PFSK-1 (cell line): ENCODE measurements at regions not wholly inside any gene's neighbourhood (a gene's known extent, or its start where the extent isn't known, plus 50 kb on each side); places are given as distances from the start of the nearest gene placed in this dataset.

Source experiments
- FOXP2 ChIP-seq: optimal IDR thresholded peaks from 2 replicates; pipeline ENCODE3; 2011; ENCODE audit warnings: borderline replicate concordance, control low read depth, inconsistent platforms; ENCODE audit not compliant: insufficient read depth; ENCODE audit errors: extremely low read length, extremely low read depth
- POLR2AphosphoS5 ChIP-seq: IDR thresholded peaks from 2 replicates; pipeline ENCODE4 v1.6.1; 2012; ENCODE audit warnings: low read depth, mild to moderate bottlenecking, control low read depth, low read length, moderate library complexity
- REST ChIP-seq, 2 experiments: IDR thresholded peaks; 2 replicates each; pipeline versions ENCODE4 v1.6.1 to v1.8.0; 2011 to 2012; ENCODE audit warnings: low read depth in 2 of 2, low read length in 2 of 2, control low read depth in 1 of 2, inconsistent platforms in 1 of 2, mild to moderate bottlenecking in 1 of 2, moderate library complexity in 1 of 2; ENCODE audit not compliant: insufficient read depth in 1 of 2
- SIN3A ChIP-seq: IDR thresholded peaks from 2 replicates; pipeline ENCODE4 v1.6.1; 2012; ENCODE audit warnings: mild to moderate bottlenecking, low read length, moderate library complexity, borderline replicate concordance; ENCODE audit not compliant: insufficient read depth
- TAF1 ChIP-seq: IDR thresholded peaks from 2 replicates; pipeline ENCODE4 v1.6.1; 2012; ENCODE audit warnings: low read length, control low read depth, borderline replicate concordance; ENCODE audit not compliant: insufficient read depth

- TF ChIP-seq FOXP2 (no peak), TAF1 (no peak)
Observed at GRCh38 chr10:62651341-62651740, 153.2 kb upstream of the ADO start.

- TF ChIP-seq SIN3A (no peak), TAF1 (no peak), POLR2AphosphoS5 (no peak), REST (IDR thresholded peaks at IDR 0.05; ENCODE audit: insufficient read depth in 1 of 2, low read depth in 2 of 2, low read length in 2 of 2) (no peak), FOXP2 (no peak)
Observed at GRCh38 chr10:62652114-62652513, 152.4 kb upstream of the ADO start.

GRCh38 chr10:62652564-62652963 is 152.0 kb upstream of the ADO start:
- TF ChIP-seq SIN3A (no peak), FOXP2 (no peak), REST (IDR thresholded peaks at IDR 0.05; ENCODE audit: insufficient read depth in 1 of 2, low read depth in 2 of 2, low read length in 2 of 2) (no peak), TAF1 (no peak), POLR2AphosphoS5 (no peak)

- TF ChIP-seq POLR2AphosphoS5 (no peak), FOXP2 (no peak), REST (IDR thresholded peaks at IDR 0.05; ENCODE audit: insufficient read depth in 1 of 2, low read depth in 2 of 2, low read length in 2 of 2) (no peak)
Observed at GRCh38 chr10:62653254-62653653, 151.3 kb upstream of the ADO start.

GRCh38 chr10:62654966-62655336 is 149.6 kb upstream of the ADO start:
- TF ChIP-seq TAF1 (no peak), FOXP2 (no peak), POLR2AphosphoS5 (no peak), REST (IDR thresholded peaks at IDR 0.05; ENCODE audit: insufficient read depth in 1 of 2, low read depth in 2 of 2, low read length in 2 of 2) (no peak), SIN3A (no peak)
